A549 (cell line): ENCODE measurements at regions not wholly inside any gene's neighbourhood (a gene's known extent, or its start where the extent isn't known, plus 50 kb on each side); places are given as distances from the start of the nearest gene placed in this dataset.

Source experiments
- FOXS1 ChIP-seq: fragments of 250-450 bp; sonication (Bioruptor Pico); IDR thresholded peaks from 2 replicates; pipeline ENCODE4 v1.5.0; 2020; ENCODE audit warnings: mild to moderate bottlenecking, moderate library complexity
- JUNB ChIP-seq: fragments of >200 bp; sonication (Bioruptor Twin); formaldehyde crosslinking; IDR thresholded peaks from 2 replicates; pipeline ENCODE4 v1.6.1; 2016
- MAZ ChIP-seq: fragments of 150-350 bp; IDR thresholded peaks from 2 replicates; pipeline ENCODE4 v1.6.1; 2014; ENCODE audit warnings: antibody characterized with exemption, low read depth, low read length, borderline replicate concordance
- MYC ChIP-seq: IDR thresholded peaks from 2 replicates; pipeline ENCODE4 v1.6.1; 2012; ENCODE audit warnings: mild to moderate bottlenecking, inconsistent platforms, low read length, improper control_type of control experiment, borderline replicate concordance
- POLR2A ChIP-seq: IDR thresholded peaks from 2 replicates; pipeline ENCODE4 v1.6.1; 2012; ENCODE audit warnings: mild to moderate bottlenecking, low read length
- RARB ChIP-seq: fragments of 250-450 bp; sonication (Bioruptor Pico); IDR thresholded peaks from 2 replicates; pipeline ENCODE4 v1.8.0; 2021; ENCODE audit warnings: mild to moderate bottlenecking, moderate library complexity
- TF ChIP-seq, protein P1 (sequence below): fragments of >200 bp; sonication (Bioruptor Twin); formaldehyde crosslinking; IDR thresholded peaks from 3 replicates; pipeline ENCODE4 v1.5.1; 2016
- TF ChIP-seq, protein P2 (sequence below): fragments of 250-450 bp; sonication (Bioruptor Pico); IDR thresholded peaks from 2 replicates; pipeline ENCODE4 v1.5.0; 2021; ENCODE audit warnings: mild to moderate bottlenecking, moderate library complexity, borderline replicate concordance

DNA sequence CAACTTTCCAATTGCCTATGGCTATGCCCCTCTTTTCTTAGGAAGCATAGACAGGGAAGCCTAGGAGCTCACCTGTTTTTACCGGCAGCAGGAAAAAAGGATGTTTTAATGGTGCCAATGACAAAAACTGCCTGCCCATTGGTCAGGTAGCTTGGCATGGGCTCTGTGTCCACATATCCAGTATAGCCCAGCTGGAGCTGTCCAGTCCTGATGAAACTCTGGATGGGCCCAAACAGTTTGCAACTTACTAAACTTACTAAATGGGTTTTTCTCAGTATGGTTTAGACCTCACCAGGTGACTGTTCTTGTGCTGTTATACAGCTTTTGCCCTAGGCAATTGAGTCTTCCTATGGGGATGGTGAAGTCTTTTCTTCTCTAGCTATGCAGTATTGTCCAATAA lies 711.2 kb downstream of the AMY1C start:
- TF ChIP-seq MYC (no peak), POLR2A (no peak), RARB (CRISPR knock-in tag) (no peak), JUNB (no peak), FOXS1 (no peak), MAZ (no peak)
- TF ChIP-seq, protein P1, sequence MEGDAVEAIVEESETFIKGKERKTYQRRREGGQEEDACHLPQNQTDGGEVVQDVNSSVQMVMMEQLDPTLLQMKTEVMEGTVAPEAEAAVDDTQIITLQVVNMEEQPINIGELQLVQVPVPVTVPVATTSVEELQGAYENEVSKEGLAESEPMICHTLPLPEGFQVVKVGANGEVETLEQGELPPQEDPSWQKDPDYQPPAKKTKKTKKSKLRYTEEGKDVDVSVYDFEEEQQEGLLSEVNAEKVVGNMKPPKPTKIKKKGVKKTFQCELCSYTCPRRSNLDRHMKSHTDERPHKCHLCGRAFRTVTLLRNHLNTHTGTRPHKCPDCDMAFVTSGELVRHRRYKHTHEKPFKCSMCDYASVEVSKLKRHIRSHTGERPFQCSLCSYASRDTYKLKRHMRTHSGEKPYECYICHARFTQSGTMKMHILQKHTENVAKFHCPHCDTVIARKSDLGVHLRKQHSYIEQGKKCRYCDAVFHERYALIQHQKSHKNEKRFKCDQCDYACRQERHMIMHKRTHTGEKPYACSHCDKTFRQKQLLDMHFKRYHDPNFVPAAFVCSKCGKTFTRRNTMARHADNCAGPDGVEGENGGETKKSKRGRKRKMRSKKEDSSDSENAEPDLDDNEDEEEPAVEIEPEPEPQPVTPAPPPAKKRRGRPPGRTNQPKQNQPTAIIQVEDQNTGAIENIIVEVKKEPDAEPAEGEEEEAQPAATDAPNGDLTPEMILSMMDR: no peak
- TF ChIP-seq, protein P2, sequence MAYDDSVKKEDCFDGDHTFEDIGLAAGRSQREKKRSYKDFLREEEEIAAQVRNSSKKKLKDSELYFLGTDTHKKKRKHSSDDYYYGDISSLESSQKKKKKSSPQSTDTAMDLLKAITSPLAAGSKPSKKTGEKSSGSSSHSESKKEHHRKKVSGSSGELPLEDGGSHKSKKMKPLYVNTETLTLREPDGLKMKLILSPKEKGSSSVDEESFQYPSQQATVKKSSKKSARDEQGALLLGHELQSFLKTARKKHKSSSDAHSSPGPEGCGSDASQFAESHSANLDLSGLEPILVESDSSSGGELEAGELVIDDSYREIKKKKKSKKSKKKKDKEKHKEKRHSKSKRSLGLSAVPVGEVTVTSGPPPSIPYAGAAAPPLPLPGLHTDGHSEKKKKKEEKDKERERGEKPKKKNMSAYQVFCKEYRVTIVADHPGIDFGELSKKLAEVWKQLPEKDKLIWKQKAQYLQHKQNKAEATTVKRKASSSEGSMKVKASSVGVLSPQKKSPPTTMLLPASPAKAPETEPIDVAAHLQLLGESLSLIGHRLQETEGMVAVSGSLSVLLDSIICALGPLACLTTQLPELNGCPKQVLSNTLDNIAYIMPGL (CRISPR knock-in tag): no peak
